CD14-positive monocyte (primary cell): ENCODE measurements at regions not wholly inside any gene's neighbourhood (a gene's known extent, or its start where the extent isn't known, plus 50 kb on each side); places are given as distances from the start of the nearest gene placed in this dataset.

Source experiments
- DNase-seq, 3 donors: peaks; one replicate each; pipeline ENCODE4 v3.0.0-alpha.2; 2011 to 2022
- H2AFZ ChIP-seq: 2 replicates; pipeline ENCODE4 v1.6.0; 2012; ENCODE audit warnings: mild to moderate bottlenecking, low read depth, low read length, inconsistent platforms; ENCODE audit not compliant: insufficient read depth, poor library complexity, severe bottlenecking
- H3K27ac ChIP-seq, 2 donors: 1 replicate in 1 of 2; 2 replicates in 1 of 2; pipeline ENCODE4 v1.5.1; 2012 to 2013; ENCODE audit warnings: low read length in 2 of 2, control low read depth in 1 of 2, inconsistent platforms in 1 of 2, low read depth in 1 of 2, mild to moderate bottlenecking in 1 of 2
- H3K27me3 ChIP-seq, 2 donors: one replicate each; pipeline versions ENCODE4 v1.6.0 to v1.6.1; 2011 to 2013; ENCODE audit warnings: low read length in 2 of 2; ENCODE audit not compliant: control insufficient read depth in 2 of 2, insufficient read depth in 2 of 2
- H3K36me3 ChIP-seq, 2 donors: replicated peaks in 1 of 2; 1 replicate in 1 of 2; 2 replicates in 1 of 2; pipeline versions ENCODE4 v1.5.1 to v1.6.1; 2012 to 2013; ENCODE audit warnings: low read length in 2 of 2, control low read depth in 1 of 2, inconsistent platforms in 1 of 2, mild to moderate bottlenecking in 1 of 2; ENCODE audit not compliant: insufficient read depth in 2 of 2, control insufficient read depth in 1 of 2
- H3K4me1 ChIP-seq, 2 donors: 1 replicate in 1 of 2; 2 replicates in 1 of 2; pipeline versions ENCODE4 v1.5.1 to v1.6.1; 2012 to 2013; ENCODE audit warnings: low read length in 2 of 2, control low read depth in 1 of 2, inconsistent platforms in 1 of 2, mild to moderate bottlenecking in 1 of 2, moderate library complexity in 1 of 2; ENCODE audit not compliant: insufficient read depth in 2 of 2, control insufficient read depth in 1 of 2
- H3K4me2 ChIP-seq: replicated peaks from 2 replicates; pipeline ENCODE3; 2012; ENCODE audit warnings: low read length, moderate library complexity, mild to moderate bottlenecking; ENCODE audit not compliant: poor library complexity, severe bottlenecking; ENCODE audit errors: extremely low read depth
- H3K4me3 ChIP-seq, 3 experiments: fragments of 200-600 bp in 1 of 3; sonication (generic) in 1 of 3; replicated peaks in 1 of 3; 1 replicate in 2 of 3; 2 replicates in 1 of 3; pipeline ENCODE4 v1.5.1; 2011 to 2013; ENCODE audit warnings: low read length in 3 of 3, mild to moderate bottlenecking in 3 of 3, control low read depth in 2 of 3, low read depth in 2 of 3, inconsistent platforms in 1 of 3, moderate library complexity in 1 of 3
- H3K79me2 ChIP-seq: 2 replicates; pipeline ENCODE4 v1.6.0; 2012; ENCODE audit warnings: mild to moderate bottlenecking, control low read depth, inconsistent platforms, low read length, moderate library complexity; ENCODE audit not compliant: insufficient read depth
- H3K9ac ChIP-seq: 2 replicates; pipeline ENCODE4 v1.6.0; 2017; ENCODE audit warnings: low read length, mild to moderate bottlenecking; ENCODE audit not compliant: insufficient read depth, poor library complexity, severe bottlenecking
- H3K9me3 ChIP-seq, 2 donors: replicated peaks in 1 of 2; 1 replicate in 1 of 2; 2 replicates in 1 of 2; pipeline versions ENCODE4 v1.5.1 to v1.6.1; 2012 to 2013; ENCODE audit warnings: low read length in 2 of 2, control low read depth in 1 of 2; ENCODE audit not compliant: control insufficient read depth in 1 of 2, insufficient read depth in 1 of 2
- H4K20me1 ChIP-seq: 2 replicates; pipeline ENCODE4 v1.6.0; 2012; ENCODE audit warnings: mild to moderate bottlenecking, low read length, control low read depth, moderate library complexity; ENCODE audit not compliant: insufficient read depth
- H3K27ac Mint-ChIP-seq, 7 donors: one replicate each; pipeline ENCODE4 v1.8.0; 2020; ENCODE audit warnings: mild to moderate bottlenecking in 7 of 7, mixed read lengths in 7 of 7, moderate library complexity in 6 of 7, inconsistent platforms in 2 of 7
- H3K27me3 Mint-ChIP-seq, 3 donors: one replicate each; pipeline ENCODE4 v1.8.0; 2021 to 2022; ENCODE audit warnings: low read depth in 3 of 3, mild to moderate bottlenecking in 3 of 3, mixed read lengths in 3 of 3, moderate library complexity in 3 of 3, inconsistent platforms in 1 of 3
- H3K36me3 Mint-ChIP-seq, 2 donors: one replicate each; pipeline ENCODE4 v1.8.0; 2020; ENCODE audit warnings: mixed read lengths in 2 of 2, inconsistent platforms in 1 of 2, mild to moderate bottlenecking in 1 of 2
- H3K4me1 Mint-ChIP-seq: one replicate; pipeline ENCODE4 v1.8.0; 2020; ENCODE audit warnings: mild to moderate bottlenecking, mixed read lengths
- H3K4me3 Mint-ChIP-seq, 2 donors: one replicate each; pipeline ENCODE4 v1.8.0; 2020; ENCODE audit warnings: mild to moderate bottlenecking in 2 of 2, mixed read lengths in 2 of 2, moderate library complexity in 1 of 2
- H3K9me3 Mint-ChIP-seq, 7 donors: one replicate each; pipeline ENCODE4 v1.8.0; 2020 to 2022; ENCODE audit warnings: mixed read lengths in 7 of 7, mild to moderate bottlenecking in 6 of 7, moderate library complexity in 6 of 7, inconsistent platforms in 2 of 7
- CTCF ChIP-seq: fragments of 200-600 bp; IDR thresholded peaks from one replicate; pipeline ENCODE4 v1.8.0; 2022; ENCODE audit warnings: antibody characterized with exemption, mild to moderate bottlenecking
- WGBS: methylation state at CpG from one replicate; pipeline ENCODE4 v1.1.5; 2013; ENCODE audit warnings: missing lambda C conversion rate; ENCODE audit not compliant: insufficient coverage; 5-methylcytosine and 5-hydroxymethylcytosine counted together
- intact Hi-C, 2 donors: fragments of 100-400 bp; cut with micrococcal nuclease; formaldehyde crosslinking; loops; one replicate each; pipeline versions ENCODE4 v1.15.0 to v1.15.1; 2023

GRCh38 chr17:21523497-21524210, 147.5 kb downstream of the KCNJ12 start:
- Histone ChIP-seq H3K27me3 (peaks cover 2 to 3% of the 10 kb centered on the region in 2 donors), H3K4me2 (no peak overlapping the region), H3K79me2 (no peaks in the 10 kb centered on the region), H3K9me3 (no peaks in the 10 kb centered on the region), H3K4me3 (no peak overlapping the region), H2AFZ (no peak overlapping the region), H4K20me1 (no peaks in the 10 kb centered on the region), H3K9ac (no peak overlapping the region), H3K4me1 (no peaks in the 10 kb centered on the region), H3K27ac (no peak overlapping the region), H3K36me3 (no peaks in the 10 kb centered on the region)
- Mint-ChIP-seq H3K27me3 (peaks cover 7 to 27% (median 11%) of the 10 kb centered on the region in 3 donors), H3K4me3 (no peak overlapping the region), H3K9me3 (peaks cover 0 to 2% (median 0%) of the 10 kb centered on the region in 7 donors), H3K4me1 (no peaks in the 10 kb centered on the region), H3K36me3 (no peaks in the 10 kb centered on the region), H3K27ac (no peak overlapping the region)
- WGBS: 93% methylated on average over 2 of the region's 7 CpGs
- intact Hi-C loops: no loop called here
- no peak for TF ChIP-seq CTCF
- DNase-seq: no peak

GRCh38 chr17:21524211-21524591, 148.0 kb downstream of the KCNJ12 start:
- H3K4me3 ChIP-seq: no peak overlapping the region
- WGBS: 76% methylated on average over 8 of the region's 12 CpGs
- no peak for DNase-seq
- H3K4me3 Mint-ChIP-seq: no peak overlapping the region
- H3K36me3 Mint-ChIP-seq: no peaks in the 10 kb centered on the region
- TF ChIP-seq CTCF: no peak
- no peaks in the 10 kb centered on the region for H3K27me3 ChIP-seq
- no peak overlapping the region for H3K27ac ChIP-seq
- no peak overlapping the region for H3K4me2 ChIP-seq
- no peaks in the 10 kb centered on the region for H3K9me3 ChIP-seq
- H3K9ac ChIP-seq: no peak overlapping the region
- intact Hi-C loops: no loop called here
- H3K27ac Mint-ChIP-seq: peak overlapping the region in 1 of 7 donors; percentile 6
- H3K27me3 Mint-ChIP-seq: peaks cover 6 to 23% (median 8%) of the 10 kb centered on the region in 3 donors
- no peak overlapping the region for H2AFZ ChIP-seq
- H3K79me2 ChIP-seq: no peaks in the 10 kb centered on the region
- no peaks in the 10 kb centered on the region for H4K20me1 ChIP-seq
- no peaks in the 10 kb centered on the region for H3K4me1 ChIP-seq
- H3K36me3 ChIP-seq: no peaks in the 10 kb centered on the region
- H3K9me3 Mint-ChIP-seq: peaks cover 0 to 2% (median 0%) of the 10 kb centered on the region in 7 donors
- H3K4me1 Mint-ChIP-seq: no peaks in the 10 kb centered on the region
